GM18517 (cell line): ENCODE measurements at regions not wholly inside any gene's neighbourhood (a gene's known extent, or its start where the extent isn't known, plus 50 kb on each side); places are given as distances from the start of the nearest gene placed in this dataset.

ENCODE experiments used
- ATAC-seq: cut with Tn5 transposase; IDR thresholded peaks from one replicate; pipeline ENCODE4 v1.9.1; 2021; ENCODE audit warnings: mild to moderate bottlenecking, moderate library complexity; ENCODE audit not compliant: unreplicated experiment

DNA sequence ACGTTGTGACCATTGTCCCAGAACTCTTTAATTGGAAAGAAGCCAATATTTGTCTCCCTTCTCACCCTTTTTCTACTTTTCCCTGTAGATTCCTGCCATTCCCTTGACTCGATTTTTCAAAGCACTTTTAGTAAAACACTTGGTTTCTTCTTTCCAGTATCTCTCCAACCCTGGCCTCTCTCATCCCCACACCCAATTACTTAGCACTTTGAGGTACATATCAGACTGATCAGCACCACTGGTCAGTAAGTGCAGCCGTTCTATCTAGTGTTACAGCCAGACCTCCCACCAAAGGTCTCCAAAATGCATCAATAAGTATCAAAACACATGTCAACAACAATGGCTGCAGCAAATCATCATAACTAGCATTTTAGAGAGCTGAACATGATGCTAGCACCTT is 141.9 kb downstream of the BTG1 start:
- no peak for ATAC-seq

DNA sequence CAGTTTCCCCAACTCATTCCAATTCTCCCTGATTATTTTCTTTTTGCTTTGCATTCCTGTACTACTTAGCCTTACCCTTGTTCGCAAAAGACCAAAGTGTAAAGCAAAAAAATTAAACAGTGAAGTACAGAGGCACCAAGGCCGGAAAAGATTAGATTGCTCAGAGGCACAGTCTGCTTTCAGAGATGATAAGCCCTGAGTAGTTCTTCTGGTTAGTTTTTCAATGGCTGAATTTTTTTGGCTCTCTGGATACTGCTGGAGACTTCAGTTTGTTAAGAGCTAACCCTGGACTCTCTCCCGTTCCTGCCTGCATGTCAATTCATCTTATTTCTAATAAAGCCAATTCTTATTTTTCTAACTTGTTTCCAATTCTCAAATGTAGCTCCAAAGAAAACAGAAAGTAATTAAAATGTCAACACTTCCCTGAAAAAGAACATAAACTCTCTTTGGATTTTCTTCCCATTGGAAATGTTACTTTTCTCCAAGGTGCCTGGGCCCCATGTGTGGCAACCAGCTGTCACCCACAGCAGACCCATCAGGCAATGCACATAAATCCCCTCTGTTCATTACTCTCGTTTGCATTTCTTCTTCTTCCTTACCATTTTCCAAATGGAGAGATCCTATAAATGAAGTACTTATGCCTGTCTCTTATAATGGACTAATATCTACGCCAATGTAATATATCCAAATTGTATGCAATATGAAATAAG is 142.8 kb downstream of the BTG1 start:
- ATAC-seq = no peak

DNA sequence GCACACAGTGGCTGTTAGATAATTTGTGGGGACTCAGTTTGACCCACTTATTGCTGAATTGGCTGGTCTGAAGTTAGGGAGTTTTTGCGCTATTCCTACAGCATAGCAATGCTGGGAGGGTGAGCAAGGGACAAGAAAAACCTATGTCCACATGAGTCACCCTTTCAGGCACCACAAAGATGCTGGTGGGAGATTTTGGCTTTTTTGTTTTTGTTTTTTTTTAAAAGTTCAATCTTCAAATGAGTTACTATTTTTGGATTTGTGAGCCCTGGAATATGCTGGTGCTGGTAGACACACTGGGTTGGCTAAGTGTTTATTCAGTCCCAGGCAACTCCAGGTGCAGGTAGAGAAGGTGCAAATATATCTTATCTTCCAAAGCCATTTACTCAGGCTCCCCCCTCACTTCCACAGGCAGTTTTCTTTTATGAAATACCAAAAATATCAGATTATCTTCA is 143.4 kb downstream of the BTG1 start:
- no peak for ATAC-seq

DNA sequence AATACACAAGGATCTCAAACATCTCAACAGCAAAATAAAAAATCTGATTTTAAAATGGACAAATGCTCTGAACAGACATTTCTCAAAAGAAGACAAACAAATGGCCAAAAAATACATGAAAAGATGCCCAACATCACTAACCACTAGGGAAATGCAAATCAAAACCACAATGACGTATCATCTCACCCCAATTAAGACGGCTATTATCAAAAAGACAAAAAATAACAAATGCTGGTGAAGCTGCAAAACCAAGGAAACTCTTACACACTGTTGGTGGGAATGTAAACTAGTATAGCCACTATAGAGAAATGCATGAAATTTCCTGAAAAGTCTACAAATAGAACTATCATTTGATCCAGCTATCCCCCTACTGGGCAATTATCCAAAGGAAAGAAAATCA is 145.0 kb downstream of the BTG1 start:
- ATAC-seq = no peak

DNA sequence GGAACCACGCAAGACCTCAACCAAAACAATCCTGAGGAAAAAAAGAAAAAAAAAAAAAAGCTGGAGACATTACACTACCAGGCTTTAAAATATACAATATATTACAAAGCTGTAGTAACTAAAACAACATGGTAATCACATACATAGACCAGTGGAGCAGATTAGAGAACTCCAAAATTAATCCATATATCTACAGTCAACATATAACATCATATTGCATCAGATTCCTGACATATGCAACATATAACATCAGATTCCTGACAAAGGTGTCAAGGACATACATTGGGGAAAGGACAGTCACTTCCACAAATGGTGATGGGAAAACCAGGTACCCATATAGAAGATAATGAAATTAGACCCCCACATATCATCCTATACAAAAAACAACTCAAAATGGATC is 145.8 kb downstream of the BTG1 start:
- no peak for ATAC-seq

DNA sequence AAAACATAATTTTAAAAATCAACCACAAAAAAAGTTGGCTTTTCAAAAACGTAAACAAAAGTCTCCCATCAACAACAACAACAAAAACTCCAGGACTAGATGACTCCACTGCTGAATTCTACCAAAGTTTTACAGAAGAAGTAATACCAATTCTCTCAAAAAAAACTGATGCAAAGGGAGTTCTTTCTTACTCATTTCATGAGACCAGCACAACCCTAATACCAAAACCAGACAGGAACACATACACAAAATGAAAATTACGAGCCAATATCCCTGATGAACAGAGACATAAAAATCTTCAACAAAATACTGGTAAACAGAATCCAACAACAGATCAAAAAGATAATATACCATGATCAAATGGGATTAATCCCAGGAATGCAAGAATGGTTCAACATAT is 147.3 kb downstream of the BTG1 start:
- ATAC-seq = no peak

DNA sequence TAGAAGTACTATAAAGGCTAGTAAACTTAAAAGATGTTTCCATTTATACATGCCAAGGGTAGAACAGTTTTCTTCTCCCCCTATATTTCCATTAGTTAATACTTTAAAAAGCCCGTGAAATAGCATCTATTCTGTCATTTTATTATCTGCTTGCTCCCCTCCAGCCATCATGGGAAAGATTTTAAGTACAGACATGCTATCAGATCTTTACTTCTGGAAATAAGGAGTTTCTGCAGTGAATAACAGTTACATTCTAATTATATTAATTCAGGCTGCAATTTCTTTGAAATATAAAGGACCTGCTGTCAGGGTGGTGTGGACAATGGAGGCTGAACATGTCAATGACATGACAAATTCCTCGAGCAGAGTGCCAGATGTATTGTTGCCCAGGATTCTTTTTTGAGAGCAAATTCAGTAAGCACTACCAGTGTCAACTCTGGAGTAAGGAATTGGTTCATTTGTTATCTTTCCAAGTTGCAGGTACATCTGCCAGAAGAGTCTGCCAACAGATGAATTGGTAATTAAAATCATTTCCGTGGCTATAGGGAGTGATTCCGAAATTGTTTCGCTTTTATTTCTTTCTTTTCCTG is 151.3 kb downstream of the BTG1 start:
- no peak for ATAC-seq

DNA sequence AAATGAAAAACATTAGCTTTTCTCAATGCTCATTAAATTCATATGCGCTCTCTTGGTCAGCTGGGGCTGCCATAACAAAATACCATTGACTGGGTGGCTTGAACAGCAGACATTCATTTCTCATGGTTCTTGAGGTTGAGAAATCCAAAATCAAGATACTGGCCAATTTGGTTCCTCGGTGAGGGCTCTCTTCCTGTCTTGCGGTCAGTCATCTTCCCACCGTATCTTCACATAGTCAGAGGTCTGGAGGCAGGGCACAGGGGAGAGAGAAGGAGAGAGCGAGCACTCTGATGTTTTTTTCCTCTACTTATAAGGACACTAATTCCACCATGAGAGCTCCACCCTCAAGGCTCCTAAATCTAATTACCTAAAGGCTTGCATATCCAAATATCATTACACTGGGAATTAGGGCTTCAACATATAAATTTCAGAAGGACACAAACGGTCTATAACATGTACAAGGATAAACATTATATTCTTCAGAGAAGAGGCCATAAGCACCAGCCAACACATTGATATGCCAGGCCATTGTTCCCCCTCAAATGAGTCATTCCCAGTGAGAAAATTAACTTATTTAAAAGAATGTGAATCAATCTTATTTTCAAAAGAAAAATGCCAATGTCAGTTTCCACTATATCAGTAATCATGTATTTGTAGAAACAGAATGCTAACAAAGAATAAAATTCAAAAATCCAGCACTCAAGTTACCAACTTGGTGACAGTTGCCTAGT is 152.2 kb downstream of the BTG1 start:
- no peak for ATAC-seq

DNA sequence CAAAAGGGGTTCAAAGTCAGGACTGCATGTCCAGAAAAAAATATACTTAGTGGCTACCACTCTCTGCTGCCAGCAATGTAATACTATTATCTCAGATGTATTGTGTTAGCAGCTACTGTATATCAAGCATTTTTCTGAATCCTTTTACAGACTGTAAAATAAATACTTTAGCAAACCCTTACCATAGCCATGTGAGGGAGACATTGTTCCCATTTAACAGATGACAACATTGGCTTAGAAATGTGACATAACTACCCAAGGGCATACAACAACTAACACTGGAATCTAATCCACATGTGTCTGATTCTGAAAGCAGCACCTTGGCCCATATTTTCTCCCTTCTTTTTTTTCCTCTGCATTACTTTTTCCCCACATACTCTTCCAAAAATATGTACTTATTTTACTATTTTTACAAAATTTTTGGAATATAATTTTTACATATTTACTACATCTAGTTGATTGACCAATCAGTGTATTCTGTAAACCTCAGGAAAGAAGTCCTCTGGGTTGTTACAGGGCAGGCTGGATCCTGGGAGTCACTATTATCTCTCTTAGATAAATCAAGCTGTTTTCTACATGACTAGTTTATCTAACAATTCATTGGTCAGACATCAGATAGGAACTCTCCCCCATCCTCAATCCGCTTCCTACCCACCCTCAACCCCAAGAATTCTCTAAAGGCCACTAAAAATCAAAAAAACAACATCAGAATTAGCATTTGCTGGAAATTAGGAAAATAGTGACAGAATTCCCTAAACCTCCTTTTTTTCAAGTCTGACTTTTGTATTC is 154.1 kb downstream of the BTG1 start:
- no peak for ATAC-seq

DNA sequence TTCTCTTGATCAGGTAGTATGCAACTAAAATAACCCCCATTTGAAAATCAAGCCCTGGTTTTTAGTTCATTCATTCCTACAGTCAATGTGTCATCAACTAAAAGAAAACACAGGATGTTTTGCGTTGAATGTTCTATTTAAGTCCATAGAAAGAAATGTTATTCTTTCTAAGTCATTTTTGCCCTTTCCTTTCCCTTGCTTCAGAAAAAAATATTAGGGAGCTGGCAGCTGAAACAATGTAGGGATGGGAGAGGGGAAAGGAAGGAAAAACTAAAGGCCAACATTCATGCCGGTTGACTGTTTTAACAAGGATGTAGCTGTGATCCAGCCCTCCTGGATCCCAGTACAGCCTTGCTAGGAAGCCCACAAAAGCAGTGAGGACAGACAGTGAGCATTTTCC is 155.1 kb downstream of the BTG1 start:
- no peak for ATAC-seq

DNA sequence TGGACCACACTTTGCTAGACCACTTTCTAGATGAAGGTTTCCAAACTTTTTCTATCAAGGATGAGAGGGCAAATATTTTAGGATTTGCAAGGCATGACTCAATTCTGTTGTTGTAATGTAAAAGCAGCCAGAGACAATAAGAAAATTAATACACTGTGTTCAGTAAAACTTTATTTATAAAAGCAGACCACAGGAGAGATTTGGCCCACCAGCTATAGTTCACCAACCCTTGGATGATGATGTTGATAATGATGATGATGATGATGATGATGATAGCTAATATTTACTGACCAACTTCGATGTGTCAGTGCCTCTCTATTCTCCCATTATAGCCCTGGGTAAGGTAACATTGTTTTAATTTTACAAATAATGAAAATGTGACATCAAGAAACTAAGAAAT is 156.5 kb downstream of the BTG1 start:
- ATAC-seq = no peak

DNA sequence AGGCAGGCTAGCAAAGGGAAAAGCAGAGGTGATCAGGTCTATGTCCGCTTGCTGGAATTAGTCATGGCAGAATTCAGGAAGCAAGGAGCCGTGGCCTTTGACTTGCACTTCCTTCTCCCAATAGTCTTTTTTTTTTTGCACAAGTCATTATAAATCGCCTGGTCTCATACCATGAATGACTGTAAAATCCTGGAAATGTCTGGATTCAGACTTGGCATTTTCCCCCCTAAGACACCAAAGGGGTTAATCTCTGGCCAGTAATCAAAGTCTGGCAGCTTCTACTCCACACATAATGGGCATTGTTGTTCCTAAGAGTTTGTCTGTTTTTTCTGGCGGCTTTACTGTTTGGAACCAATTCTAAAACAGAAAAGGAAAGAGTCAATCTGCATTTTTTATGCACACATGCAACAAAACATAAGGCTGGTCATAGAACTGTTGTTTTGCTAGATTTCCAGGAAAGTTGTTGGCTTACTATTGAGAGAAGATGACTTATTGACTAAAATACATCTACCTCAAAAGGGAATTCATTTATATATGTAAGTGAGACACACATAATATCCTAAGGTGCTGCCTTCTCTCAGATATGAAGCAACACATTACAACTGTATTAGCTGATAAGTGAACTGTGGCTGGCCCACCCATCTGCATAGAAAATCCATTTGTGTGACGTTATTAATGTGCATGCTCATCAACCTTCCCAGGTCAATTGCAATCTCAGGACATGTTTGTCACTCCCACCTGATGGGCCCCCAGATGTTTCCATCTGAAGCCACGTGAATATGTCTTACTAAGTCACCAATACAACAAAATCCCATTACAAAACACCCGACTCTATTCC is 157.3 kb downstream of the BTG1 start:
- no peak for ATAC-seq

DNA sequence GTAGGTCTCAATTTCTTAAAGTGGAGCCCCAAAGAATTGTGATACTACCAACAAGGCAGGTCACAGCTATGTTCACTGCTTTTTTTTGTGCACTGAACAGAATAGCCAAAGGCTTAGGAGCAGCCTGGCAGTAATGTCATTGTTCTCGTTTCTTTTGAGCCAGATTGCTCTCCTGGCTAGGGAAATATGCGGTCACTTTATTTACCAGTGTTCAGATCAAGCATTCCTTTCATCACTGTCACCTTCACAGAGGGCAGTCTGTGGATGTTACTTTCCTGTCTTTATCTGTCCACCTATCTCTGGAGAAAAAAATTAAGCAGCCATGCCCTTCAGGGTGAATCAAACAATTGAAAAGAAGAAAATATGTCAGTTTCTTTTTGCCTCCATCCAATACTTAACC is 159.6 kb downstream of the BTG1 start:
- ATAC-seq = no peak

DNA sequence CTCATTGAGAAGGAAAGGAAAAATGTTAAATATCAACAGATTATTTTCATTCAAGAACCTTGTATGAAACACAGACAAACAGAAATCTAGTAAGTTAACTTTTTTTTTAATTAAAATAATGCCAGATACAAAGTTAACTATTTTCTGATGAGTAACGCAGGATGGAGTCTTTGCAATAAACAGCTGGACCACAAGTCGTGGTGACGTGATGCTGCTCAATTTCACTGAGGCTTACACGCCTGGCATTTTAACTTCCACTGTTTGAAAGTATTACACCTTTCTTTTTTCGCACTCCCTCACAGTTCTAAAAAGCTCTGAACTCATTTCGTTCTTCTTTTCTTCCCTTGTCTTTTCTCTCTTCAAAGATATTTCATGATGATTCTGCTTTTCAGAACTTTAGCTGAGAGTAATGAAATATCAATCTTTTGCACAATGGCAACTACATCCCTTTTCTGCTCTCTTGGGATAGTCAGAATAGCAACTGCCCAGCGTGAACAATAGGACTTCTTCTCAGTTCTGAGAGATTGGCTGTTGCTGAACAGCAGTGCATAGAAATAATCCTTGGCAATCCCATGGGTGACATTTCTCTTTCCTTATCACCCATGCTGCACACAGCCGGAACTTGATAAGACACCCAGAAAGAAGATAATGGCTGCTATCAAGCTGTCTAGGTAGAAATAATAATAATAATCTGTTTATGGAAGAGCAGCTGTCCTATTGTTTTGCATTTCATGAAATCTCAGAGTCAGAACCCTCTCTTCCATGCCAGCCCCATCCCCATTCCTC is 160.5 kb downstream of the BTG1 start:
- no peak for ATAC-seq

DNA sequence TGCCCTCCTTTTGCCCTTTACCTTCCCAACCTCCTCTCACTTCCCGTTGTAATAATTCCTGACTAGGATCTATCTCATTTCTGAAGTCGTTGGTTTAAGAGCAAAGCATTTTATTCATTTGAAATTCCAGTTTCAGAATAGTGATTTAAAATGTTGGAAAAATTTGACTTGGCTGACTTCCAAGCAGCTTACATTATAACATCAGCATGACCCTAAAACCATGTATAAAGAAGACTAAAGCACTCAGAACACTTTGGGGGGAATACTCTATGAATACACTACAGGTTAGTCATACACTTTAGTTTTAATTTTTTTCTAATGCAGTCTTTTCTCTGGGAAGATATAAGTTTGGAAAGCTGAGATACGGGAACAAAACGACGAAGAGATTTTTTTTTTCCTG is 161.1 kb downstream of the BTG1 start:
- ATAC-seq = no peak

DNA sequence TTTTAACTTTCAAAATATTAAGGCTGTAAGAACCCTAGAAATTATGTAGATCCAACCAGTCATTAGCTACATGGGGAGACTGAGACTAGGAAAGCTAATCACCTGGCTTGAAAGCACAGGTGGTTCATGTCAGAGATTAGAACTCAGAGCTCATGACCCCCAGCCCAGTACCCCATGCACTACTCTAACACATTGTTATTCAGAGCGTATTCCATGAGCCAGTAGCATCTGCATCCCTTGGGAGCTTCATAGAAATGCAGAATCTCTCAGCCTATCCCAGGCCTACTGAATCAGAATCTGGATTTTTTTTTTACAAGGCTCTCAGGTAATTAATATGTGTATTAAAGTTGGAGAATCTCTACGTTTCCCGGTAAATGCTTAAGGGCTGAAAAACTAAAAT is 161.7 kb downstream of the BTG1 start:
- ATAC-seq = no peak

DNA sequence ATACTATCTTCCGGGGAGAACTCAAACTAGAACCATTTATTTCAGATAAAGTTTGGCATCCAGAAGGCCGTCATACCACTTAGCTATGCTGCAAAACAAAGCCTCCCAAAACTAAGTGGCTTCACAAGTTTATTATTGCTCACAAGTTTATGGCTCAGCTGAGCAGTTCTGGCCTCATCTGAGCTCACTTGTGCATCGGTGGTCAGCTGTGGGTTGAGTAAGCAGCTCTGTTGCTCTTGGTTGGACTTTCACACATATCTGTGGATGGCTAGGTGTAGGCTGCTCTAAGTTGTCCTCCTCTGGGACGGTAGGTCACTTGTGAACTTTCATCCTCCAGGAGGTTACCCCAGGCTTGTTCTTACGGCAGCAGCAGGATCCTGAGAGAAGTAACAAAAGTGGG is 162.7 kb downstream of the BTG1 start:
- ATAC-seq = no peak

DNA sequence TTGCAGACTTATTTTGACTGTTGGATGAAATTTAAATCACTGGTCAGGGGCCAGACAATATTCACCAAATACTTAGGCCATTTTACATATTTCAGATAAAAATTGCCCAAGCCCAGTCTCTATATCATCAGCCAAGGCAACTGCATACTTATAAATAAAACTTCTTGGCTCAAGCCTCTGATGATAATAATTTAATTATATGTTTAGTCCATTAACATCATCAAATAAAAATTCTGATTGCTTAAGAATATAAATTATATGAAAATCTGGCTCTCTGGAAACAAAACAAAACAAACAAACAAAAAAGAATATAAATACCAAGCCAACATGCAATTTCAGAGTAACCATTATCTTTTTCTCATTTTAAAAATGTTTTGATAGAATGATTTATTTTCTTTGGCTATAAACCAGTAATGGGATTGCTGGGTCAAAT is 165.2 kb downstream of the BTG1 start:
- no peak for ATAC-seq

DNA sequence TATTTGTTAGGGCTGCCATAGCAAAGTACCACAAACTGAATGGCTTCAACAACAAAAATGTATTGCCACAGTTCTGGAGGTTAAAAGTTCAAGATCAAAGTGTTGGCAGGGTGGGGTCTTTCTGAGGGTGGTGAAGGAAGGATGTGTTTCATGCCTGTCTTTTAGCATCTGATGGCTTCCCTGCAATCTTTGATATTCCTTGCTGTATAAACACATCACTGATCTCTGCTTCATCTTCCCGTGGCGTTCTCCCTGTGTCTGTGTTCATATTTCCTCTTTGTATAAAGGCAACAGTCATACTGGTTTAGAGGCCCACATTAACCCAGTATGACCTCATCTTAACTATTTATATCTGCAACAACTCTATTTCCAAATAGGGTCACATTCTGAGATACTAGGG is 167.5 kb downstream of the BTG1 start:
- ATAC-seq = no peak

DNA sequence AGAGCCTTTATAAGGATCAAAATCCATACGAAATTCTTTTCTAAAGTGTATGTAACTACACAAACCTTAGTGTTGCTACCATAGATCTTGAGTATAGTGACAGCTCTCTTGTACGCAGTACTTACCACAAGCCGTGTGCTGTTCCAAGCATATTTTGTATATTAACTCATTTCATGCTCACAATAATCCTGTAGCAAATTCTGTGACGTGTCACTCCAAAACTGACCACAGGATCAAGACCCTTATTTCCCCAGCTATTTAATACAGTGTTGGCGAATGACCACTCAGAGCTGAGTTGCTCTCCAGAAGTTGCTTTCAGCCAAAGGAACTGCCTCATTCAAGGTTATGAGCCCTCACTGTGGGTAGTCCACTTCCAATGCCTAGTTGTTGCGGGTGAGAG is 169.8 kb downstream of the BTG1 start:
- ATAC-seq = no peak
